A673 (cell line): ENCODE measurements at regions not wholly inside any gene's neighbourhood (a gene's known extent, or its start where the extent isn't known, plus 50 kb on each side); places are given as distances from the start of the nearest gene placed in this dataset.

Source experiments
- CTCF ChIP-seq: fragments of 300-800, 200-600 bp; sonication (generic); conservative IDR thresholded peaks from 2 replicates; pipeline ENCODE4 v1.5.1; 2017; ENCODE audit warnings: low read depth, mild to moderate bottlenecking, antibody characterized with exemption, low read length, moderate library complexity, mixed read lengths
- EZH2 ChIP-seq: fragments of 200-600 bp; sonication (generic); IDR thresholded peaks from 2 replicates; pipeline ENCODE4 v1.6.1; 2017; ENCODE audit warnings: borderline replicate concordance, low read depth, mild to moderate bottlenecking, mixed read lengths, antibody characterized with exemption, low read length; ENCODE audit not compliant: poor library complexity, severe bottlenecking

GRCh38 chr5:164532235-164532900, 1026.9 kb downstream of the MAT2B start:
- TF ChIP-seq CTCF (no peak), EZH2 (no peak)
